GM04503 (cell line): ENCODE measurements at regions not wholly inside any gene's neighbourhood (a gene's known extent, or its start where the extent isn't known, plus 50 kb on each side); places are given as distances from the start of the nearest gene placed in this dataset.
A peak's percentile ranks its signal among the peaks of the same experiment; 100 is the strongest.

ENCODE experiments used
- DNase-seq: peaks from one replicate; pipeline ENCODE4 v3.0.0-alpha.2; 2012; ENCODE audit warnings: low read depth

DNA sequence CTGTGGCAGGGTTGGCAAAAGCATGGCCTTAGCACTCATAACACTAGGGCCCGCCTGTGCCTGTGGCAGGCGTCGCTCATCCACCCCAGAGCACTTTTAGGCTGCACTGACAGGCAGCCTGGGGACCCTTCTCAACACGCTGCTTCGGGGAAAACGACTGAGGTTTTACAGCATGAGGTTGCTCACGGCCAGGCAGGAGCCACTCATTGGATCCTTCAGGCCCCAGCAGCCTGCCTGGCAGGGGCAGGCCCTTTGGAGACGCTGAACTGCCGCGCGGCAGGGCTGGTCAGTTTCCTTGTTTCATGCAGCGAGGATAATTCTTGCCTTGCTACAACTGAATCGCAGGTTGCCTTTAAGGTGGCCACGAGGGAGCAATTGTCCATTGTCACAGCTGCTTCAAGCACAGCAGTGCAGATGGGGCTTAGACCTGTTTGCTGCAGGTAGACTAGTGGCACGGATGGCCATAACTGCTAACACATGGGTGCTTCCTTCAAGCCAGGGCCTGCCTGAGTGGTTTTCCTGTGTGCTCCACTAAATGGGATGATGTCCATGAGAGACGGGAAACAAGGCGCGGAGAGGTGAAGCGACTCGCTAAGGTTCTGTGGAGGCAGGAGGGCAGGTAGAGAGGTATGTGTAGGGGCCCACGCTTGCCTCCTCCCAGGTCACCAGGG lies 49.9 kb upstream of the HS6ST1 start:
- DNase-seq: no peak

DNA sequence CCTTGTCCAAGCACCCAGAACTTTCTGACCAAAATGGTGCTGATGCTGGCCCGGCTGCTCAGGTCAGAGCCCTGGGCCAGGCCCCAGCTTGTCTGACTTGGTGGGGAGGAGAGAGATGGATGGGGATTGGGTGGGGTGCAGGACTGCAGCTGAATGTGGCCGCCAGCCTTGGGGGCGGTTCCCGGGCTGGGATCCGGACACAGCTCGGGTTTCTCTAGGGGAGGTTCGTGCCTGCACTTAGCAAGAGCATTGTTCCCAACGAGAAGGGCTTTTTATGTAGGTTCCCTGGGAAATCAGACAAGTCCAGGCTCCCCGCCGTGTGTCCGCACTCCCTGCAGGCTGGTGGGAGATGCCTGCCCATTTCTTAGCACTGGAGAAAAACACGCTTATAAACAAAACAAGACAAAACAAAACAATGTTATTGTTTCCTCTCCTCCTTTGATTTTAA lies 50.5 kb upstream of the HS6ST1 start:
- DNase-seq: no peak

DNA sequence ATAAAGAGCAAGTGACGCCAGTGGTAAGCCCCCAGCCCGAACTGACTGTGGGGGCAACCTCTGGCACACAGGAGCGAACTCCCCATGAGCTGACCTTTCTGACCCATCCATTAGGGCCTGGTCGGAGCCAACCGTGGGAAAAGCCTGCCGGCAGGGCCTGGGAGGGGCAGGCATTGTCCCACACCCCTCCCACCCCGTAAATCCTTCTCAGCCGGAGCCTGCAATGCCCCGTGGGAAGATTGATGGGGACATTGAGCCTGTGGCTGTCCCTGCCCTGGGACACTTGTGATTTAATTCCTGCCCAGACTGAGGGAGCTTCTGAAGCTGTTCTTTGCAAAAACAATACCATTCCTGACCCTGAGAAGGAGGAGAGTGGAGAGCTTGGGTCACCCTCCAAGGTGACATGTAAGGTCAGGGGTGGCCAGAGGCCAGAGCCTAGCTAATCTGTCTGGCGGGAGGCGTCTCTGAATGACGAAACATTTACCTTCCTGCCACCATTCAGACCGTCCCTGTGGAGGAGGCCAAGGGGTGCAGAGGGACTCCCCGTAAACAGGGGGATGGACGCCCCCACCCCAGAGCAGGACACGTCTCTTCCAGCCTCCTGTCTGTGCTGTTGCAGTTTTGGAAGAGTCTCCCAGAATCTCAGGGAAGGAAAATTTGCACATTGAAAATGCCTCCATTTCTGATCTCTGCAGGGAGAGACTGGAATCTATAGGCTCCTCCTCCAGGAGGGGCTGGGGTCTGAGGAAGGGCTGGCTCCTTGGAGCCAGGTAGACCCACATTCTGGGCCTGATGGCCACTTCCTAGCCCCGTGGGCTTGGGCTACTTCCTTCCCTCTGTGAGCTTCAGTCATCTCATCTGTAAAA lies 51.2 kb upstream of the HS6ST1 start:
- no peak for DNase-seq

DNA sequence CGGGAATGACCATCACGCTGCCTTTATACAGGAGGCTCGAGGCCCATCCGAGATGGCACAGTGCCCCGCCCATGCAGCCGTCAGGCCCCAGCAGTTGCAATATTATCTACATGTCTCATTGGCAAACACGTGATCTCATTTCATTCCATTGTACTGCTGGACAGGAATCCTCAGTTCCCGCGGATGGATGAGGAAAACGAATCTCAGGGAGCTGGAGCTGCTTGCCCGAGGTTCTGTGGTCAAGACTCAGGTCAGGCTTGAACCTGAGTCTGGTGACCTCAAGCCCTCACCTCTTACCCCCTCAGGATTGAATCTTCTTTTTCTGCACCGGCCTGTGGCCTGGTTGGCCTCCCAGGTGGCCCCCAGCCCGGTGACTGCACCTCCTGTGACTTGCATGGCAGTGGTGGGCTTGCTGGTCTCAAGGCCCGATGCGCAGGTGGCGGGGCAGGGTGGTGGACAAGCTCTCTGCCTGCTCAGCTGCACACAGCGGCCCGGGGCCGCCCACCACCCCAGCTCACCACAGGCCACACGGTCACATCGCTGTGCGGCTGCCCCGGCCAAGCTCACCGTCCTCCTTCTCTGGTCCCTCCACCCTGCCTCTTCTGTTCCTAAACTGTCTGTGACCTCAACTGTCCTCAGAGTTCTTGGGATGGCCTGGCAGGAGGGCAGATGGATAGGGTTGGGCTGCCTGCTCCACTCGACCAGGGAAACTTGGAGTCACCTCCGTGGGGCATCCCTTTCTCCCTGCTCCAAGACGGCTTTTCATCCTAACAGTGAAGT lies 52.0 kb upstream of the HS6ST1 start:
- no peak for DNase-seq

DNA sequence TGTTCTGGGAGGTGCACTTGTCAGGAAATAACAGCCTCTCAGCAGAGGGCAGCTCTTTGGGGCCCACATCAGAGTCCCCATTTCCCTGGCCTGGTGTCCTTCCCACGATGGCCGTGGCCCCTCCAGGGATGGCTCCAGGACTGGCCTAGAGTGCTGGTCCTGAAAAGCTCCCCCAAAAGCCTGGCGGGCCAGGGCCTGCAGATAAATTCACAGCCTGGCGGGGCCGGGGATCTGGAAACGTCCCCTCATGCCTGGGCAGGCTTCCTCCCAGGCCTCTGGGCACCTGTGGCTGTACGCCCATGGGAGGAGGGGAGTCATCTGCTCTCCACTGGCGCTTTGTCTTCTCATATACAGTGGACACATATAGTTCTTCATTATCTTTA lies 52.6 kb upstream of the HS6ST1 start:
- no peak for DNase-seq

DNA sequence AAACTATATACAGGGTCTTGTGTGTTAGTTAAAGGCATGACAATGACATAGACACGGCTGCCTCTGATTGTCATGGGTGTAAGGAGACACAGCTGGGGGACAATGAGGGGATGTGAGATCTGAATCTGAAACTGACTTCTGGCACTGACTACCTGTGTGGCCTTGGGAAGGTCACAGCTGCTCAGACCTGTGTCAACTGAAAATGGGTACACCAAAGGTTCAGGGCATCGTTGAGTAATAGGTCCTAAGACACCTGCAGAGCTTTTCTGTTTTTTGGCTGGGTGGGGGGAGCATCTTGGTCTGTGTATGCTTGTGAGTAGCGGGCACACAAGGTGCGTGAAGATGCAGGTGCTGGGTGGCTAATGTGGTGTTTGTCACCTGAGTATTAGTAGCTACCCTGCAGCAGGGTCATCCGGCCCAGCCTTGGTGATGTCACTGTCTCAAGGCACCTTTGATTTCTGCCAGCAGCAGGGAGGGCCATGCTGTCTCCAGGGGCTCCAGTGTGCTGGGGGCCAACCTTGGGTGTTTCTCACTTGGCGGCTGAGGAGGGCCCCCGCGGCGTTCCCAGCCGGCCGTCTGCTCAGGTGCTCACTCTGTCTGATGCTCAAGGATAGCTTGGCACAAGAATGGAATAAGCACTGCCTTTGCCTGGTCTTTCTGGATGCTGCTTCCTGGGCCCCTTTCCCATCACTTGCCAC lies 53.1 kb upstream of the HS6ST1 start:
- DNase-seq: no peak

DNA sequence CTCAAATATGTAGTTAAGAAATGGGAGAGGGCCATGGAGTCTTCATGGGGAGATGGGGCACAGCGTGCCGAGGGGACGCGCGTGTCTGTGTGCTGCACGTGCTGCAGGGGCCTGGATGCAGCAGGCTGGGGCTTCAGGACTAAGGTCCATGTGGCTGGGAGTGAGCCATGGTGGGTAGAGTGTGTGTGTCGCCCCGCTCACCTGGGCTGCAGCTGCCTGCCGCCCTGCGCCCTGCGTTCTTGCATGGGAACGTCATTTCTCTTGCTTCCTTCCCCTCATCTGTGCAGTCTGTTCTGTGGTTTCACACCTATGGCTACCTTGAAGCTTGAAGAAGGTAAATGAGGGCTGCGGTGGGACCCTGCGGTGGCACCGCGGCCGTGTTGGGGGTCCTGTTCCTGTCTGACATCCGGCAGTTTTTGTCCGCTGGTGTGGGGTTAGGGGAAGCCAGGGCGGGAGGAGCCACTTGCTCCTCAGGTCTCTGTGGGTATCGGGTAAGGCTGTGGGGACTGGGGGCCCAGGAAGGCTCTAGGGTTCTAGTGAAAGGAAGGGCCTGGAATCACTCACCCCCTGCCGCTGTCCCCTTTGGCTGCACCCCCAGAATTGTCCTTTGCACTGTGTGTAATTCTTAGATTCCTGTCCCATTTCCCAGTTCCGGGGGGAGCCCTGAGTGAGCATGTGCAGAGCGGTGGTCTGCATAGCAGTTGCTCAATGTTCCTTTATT lies 54.1 kb upstream of the HS6ST1 start:
- no peak for DNase-seq

DNA sequence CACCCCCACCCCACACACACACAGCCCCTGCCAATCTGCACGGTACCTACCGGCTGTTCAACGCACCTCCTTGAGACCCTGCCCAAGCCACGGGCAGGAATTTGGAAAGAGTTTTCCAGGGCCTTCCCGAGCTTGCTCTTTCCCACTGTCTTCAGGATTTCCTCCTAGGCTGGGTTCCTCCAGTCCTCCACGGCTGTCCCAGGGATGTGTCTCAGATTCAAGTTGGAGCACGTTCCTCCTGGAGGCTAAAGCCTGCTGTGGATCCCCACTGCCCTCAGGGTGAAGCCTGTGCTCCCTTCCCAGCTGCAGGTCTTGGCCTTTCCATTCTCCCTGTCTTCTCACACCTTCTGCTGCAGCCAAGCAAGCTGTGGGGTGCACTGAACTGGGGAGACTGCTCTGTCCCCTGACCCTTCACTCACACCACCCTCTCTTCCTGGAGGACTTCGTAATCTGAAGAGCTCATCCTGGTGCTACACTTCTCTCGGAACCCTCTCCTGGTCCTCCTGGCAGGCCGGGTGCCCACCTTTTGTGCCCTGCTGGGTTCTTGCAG lies 54.9 kb upstream of the HS6ST1 start:
- no peak for DNase-seq

DNA sequence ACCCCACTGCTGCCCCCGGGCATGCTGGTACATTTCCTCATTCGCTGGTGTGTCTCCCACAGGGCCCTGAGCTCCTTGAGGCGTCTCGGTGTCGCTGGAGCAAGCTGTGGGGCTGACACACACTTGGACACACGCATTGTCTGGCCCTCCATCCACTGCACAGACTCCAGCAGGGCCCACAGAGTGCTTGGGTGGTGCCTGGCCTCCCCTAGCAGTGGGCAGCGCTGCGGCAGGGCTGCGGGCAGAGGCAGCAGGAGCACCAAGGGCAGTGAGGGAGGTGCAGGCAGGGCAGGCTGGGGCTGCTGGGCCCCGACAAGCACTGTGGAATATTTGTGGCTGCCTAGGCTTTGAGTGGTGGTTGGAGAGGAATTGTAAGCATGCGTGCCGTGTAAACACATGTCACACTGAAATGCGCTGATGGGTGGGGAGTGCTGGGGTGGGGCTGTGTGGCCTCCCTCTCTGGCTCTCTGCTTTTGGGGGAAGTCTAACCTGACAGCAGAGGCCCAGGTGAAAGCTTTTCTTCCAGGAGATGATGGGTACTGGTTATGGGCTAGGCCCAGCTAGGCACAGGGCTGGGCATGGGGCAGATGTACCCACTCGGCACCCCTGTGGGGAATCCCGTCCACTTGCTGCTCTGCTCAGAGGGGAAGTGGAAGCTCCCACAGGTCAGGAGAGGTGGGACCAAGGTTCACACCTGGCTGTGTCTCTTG lies 55.5 kb upstream of the HS6ST1 start:
- DNase-seq: peak; percentile 74

DNA sequence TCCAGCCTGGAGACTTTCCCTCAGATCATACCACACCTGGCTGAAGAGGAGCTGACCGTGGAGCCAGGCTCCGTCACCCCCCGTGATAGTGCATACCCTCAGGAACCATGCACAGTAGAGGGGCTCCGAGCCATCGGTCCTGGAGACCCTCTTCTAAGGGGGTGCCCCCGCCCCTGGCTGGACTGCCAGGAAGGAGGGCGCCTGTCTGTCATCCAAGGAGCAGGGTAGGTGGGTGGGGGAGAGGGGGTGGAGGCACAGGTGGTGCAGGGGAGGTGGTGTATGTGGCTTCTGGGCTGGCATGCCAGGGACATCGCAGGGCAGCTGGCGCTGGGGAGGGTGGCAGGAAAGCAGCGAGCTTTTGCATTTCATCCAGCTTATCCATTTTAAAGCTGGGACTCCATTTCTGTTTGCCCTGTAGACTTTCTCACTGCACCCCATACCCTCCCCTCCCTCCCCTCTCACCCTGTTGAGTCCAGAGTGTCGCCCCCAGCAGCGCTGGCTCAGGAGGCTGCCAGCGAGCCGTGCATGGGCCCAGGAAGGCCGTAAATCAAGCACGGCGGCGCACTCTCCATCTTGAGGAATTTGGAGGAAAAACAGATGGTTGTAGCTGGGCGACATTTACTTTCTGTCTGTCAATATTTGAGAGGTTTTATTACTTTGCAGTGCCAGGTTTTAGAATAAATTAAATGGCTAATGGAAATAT lies 56.2 kb upstream of the HS6ST1 start:
- DNase-seq: no peak

DNA sequence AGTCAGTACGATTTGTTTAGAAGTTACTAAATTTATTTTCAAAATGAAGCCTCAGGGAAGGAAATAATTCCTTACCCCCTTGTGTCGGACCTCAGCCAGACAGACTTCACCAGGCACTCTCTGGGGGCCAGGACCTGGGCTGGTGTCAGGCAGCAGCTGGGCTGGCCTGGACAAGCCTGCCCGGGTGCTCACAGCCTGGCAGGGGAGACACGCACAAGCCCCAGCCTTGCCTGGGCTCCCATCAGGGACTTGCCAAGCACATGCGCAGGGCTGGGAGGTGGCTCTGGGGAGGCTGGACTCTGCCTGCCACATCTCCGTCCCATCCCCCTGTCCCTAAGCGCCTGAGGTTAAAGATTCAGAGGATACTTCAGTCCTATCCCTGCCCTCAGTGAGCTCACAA lies 56.8 kb upstream of the HS6ST1 start:
- no peak for DNase-seq

DNA sequence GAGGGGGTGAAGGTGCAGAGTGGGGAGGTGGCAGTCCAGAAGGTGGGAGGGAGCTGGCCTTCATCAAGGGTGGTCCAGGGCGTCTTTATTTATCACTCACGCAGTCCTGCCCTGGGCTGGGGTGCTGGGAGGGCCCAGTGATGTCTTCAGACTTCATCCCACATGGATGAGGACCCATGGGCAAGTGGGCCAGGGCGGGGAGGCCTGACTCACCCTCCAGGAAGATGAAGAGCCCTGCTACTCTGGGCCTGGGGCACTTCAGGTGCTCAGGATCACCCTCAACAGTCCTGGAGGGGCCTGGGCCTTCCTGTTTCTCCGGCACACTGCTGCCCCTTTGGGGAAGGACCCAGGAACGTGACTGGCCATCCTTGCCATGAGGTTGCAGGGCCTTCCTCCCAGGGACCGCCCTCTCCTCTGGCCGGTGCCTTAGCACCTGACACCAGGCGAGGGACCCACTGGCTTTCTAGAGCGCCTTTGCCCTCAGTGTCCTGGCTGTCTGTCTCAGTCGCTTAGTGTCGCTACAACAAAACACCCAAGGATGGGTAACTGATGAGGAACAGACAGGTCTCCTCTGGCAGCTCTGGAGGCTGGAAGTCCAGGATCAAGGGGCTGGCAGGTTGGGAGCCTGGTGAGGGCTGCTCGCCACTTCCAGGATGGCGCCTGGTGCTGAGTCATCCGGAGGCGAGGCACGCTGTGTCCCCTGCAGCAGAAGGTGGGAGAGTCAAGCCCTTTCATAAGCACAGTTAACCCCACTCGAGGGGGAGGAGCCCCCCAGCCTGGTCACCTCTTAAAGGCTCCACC lies 57.8 kb upstream of the HS6ST1 start:
- DNase-seq: no peak

DNA sequence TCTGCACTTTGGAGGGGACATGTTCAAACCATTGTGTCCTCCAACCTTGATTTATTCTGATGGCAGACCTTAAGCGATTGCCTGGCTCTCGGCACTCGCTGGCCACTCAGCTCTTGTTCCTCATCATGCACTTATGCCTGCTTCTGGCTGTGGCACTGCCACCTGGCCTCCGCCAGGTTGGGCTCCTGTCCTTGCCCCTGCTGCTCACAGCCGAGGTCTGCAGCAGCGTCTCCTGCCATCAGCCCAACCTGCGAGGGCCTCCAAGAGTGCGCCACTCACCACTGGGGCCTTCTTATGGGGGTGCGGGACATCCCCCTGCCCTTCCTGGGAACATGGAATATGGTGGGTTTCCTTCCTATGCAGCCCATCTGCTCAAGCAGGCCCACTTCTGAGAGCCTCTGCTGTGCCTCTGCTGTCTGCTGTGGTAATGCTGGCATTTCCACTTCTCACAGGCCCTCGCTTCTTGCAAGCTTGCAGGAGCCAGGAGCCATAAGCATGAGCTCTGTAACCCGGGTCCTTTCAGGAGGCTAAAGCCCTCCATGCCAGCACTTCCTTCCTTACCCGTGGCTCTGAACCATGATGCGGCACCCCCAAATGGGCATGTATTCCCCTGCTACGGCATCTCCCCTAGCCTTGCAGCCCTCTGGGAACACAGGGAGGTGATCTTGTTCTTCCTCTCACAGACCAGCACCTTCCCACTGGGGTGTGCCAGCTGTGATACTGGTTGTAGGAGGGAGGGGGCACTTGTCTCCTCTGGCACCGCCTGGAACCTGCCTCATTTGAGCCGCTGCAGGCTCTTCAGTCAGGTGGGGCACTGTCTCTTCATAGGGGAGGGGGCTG lies 58.6 kb upstream of the HS6ST1 start:
- no peak for DNase-seq

DNA sequence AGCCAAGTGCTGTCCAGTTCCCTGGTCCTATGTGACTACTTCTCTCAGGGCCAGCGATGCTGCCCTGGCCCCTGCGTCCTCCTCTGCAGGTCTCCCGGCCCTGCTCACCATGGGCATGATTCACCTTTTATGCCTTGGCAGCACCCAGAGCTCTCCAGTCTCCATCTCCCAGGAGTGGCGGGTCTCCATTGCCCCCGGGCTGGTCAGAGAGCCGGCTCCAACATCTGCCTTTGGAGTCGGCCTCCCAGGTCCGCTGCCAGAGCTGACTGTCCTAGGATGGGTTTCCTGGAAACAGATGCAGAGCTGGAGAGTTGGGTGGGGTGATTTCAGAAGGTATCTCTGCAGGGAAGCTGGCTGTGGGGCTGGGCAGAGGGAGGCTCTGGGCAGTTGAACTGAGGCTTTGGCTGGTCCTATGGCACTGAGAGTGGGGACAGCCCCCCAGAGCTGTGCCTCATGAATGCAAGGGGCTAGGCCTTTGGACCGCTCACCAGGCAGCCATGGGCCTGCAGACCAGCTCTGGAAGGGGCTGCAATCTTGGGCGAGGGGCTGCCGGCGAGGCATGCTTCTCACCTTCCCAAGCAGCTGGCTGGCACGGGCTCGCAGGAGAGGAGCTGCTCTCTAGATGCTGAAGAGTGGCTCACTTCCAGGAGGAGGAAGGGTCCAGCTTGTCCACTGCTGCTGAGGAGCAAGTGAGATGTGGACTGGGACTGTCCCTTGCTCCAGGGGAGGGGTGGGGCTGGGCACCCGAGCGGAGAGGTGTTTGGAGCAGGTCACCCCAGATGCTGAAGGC lies 59.8 kb upstream of the HS6ST1 start:
- DNase-seq: no peak

DNA sequence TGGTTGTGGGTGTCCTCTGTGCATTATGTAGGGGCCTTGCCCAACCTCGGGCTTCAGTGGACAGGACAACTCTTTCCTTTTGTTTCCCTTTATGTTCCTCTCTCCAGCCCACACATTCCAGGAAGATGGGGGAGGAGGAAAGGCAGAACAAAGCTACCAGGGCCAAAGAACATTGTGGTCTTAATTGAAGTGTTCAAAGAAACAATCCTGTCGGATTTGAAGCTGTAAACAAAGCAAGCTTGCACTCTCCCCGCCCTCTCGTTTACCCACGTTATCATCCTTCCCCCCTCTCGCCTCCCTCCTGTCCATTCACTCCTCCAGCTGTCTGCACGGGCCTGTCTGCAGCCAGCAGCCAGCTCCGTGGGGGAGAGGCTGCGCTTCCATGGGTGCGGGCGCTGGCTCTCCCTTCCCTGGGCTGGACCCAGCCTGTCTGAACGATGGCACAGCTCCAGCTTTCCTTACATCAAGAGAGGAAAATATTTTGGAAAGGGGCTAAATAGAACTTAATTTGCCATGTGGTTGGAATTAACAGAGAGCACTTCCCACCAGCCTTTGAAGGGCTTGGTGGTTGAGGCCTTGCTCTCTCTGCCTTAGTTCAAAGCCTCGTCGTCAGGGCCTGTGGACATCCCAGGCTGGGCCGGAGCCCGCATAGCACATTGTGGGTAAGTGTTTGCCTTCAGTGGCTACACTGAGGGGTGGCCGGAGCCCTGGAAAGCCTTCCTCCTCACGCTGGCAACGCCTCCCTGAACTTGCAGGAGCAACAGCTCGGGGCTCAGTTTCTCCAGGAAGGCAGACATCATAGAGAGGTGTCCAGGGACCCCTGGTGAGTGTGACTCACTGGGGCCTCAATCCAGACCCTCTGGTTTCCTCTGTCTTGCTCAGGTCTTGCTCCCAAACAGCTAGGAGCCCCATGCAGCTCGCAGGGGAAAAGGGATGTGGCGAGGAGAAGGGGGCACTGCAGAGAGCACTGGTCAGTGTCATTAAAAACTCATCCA lies 60.6 kb upstream of the HS6ST1 start:
- peak; percentile 55 for DNase-seq
